G401 (cell line): ENCODE measurements at regions not wholly inside any gene's neighbourhood (a gene's known extent, or its start where the extent isn't known, plus 50 kb on each side); places are given as distances from the start of the nearest gene placed in this dataset.

ENCODE experiments used
- DNase-seq: peaks from one replicate; pipeline ENCODE4 v3.0.0-alpha.2; 2015; ENCODE audit warnings: low spot score
- in situ Hi-C: cut with HindIII; loops from 2 replicates; pipeline ENCODE4 v1.10.0; 2016; ENCODE audit warnings: low sequenced_read_pairs, mixed read lengths

GRCh38 chr5:5699062-5699461 lies 276.6 kb downstream of the ICE1 start:
- no peak for DNase-seq
- in situ Hi-C loops: no loop called here

GRCh38 chr5:5695266-5695665 lies 272.8 kb downstream of the ICE1 start:
- DNase-seq: no peak
- in situ Hi-C loops: no loop called here

GRCh38 chr5:5688925-5689310 lies 266.4 kb downstream of the ICE1 start:
- no peak for DNase-seq
- in situ Hi-C loops: no loop called here

GRCh38 chr5:5688194-5688924 lies 265.9 kb downstream of the ICE1 start:
- in situ Hi-C loops: no loop called here
- DNase-seq: no peak

GRCh38 chr5:5687113-5687512 lies 264.6 kb downstream of the ICE1 start:
- in situ Hi-C loops: no loop called here
- no peak for DNase-seq

- in situ Hi-C loops: no loop called here
- DNase-seq: no peak
Observed at GRCh38 chr5:5686356-5686755, 263.9 kb downstream of the ICE1 start.

GRCh38 chr5:5685737-5686136 lies 263.3 kb downstream of the ICE1 start:
- in situ Hi-C loops: no loop called here
- DNase-seq: no peak

GRCh38 chr5:5683174-5683573 lies 260.7 kb downstream of the ICE1 start:
- in situ Hi-C loops: no loop called here
- DNase-seq: no peak

- no peak for DNase-seq
- in situ Hi-C loops: no loop called here
Observed at GRCh38 chr5:5678909-5679308, 256.4 kb downstream of the ICE1 start.

GRCh38 chr5:5677738-5678137 lies 255.3 kb downstream of the ICE1 start:
- no peak for DNase-seq
- in situ Hi-C loops: no loop called here

- in situ Hi-C loops: no loop called here
- DNase-seq: no peak
Observed at GRCh38 chr5:5676218-5676617, 253.7 kb downstream of the ICE1 start.

- in situ Hi-C loops: no loop called here
- DNase-seq: no peak
Observed at GRCh38 chr5:5675511-5675910, 253.0 kb downstream of the ICE1 start.

- in situ Hi-C loops: no loop called here
- no peak for DNase-seq
Observed at GRCh38 chr5:5671823-5672222, 249.3 kb downstream of the ICE1 start.

GRCh38 chr5:5667136-5667554 lies 244.7 kb downstream of the ICE1 start:
- DNase-seq: no peak
- in situ Hi-C loops: no loop called here

- in situ Hi-C loops: no loop called here
Observed at GRCh38 chr5:5666369-5666768, 243.9 kb downstream of the ICE1 start.

GRCh38 chr5:5666076-5666365 lies 243.5 kb downstream of the ICE1 start:
- in situ Hi-C loops: no loop called here
- DNase-seq: no peak

More at GRCh38 chr5:5666369-5666768, 243.9 kb downstream of the ICE1 start:
- no peak for DNase-seq

- no peak for DNase-seq
- in situ Hi-C loops: no loop called here
Observed at GRCh38 chr5:5665225-5666075, 243.0 kb downstream of the ICE1 start.

- in situ Hi-C loops: no loop called here
Observed at GRCh38 chr5:5658889-5659465, 236.5 kb downstream of the ICE1 start.

GRCh38 chr5:5658226-5658625 lies 235.7 kb downstream of the ICE1 start:
- peak; percentile 79 for DNase-seq
- in situ Hi-C loops: no loop called here

More at GRCh38 chr5:5658889-5659465, 236.5 kb downstream of the ICE1 start:
- no peak for DNase-seq

GRCh38 chr5:5652181-5652580 lies 229.7 kb downstream of the ICE1 start:
- in situ Hi-C loops: no loop called here
- DNase-seq: no peak
